Testis (tissue), 2 donors: ENCODE measurements at regions not wholly inside any gene's neighbourhood (a gene's known extent, or its start where the extent isn't known, plus 50 kb on each side); places are given as distances from the start of the nearest gene placed in this dataset.
"Not testable (repeated sequence)": the region's sequence is repeated elsewhere in the genome, so short reads cannot be mapped to it uniquely, and the experiment has no call there.

Experiments used
- DNase-seq: peaks from one replicate; pipeline ENCODE4 v3.0.0-alpha.2; 2019
- H3K27ac ChIP-seq, 2 donors: fragments of 200-600 bp; sonication (generic); one replicate each; pipeline ENCODE4 v1.5.1; 2019
- H3K27me3 ChIP-seq: fragments of 200-600 bp; sonication (generic); one replicate; pipeline ENCODE4 v1.5.1; 2019
- H3K36me3 ChIP-seq: fragments of 200-600 bp; sonication (generic); one replicate; pipeline ENCODE4 v1.5.1; 2017; ENCODE audit warnings: low read depth; ENCODE audit errors: missing control alignments
- H3K4me1 ChIP-seq: fragments of 200-600 bp; sonication (generic); one replicate; pipeline ENCODE4 v1.5.1; 2019
- H3K4me3 ChIP-seq, 2 donors: fragments of 200-600 bp; sonication (generic); one replicate each; pipeline ENCODE4 v1.5.1; 2017 to 2019
- H3K9me3 ChIP-seq: fragments of 200-600 bp; sonication (generic); one replicate; pipeline ENCODE4 v1.5.1; 2017
- POLR2A ChIP-seq: fragments of 450-650 bp; IDR thresholded peaks from one replicate; pipeline ENCODE4 v1.6.1; 2017; ENCODE audit warnings: antibody characterized with exemption, mild to moderate bottlenecking, moderate library complexity
- WGBS, 2 donors: methylation state at CpG; one replicate each; pipeline ENCODE4 v1.1.5; 2018; 5-methylcytosine and 5-hydroxymethylcytosine counted together
- intact Hi-C: fragments of 100-400 bp; cut with DNase I; formaldehyde crosslinking; loops from one replicate; pipeline ENCODE4 v1.15.1; 2023; ENCODE audit warnings: low total_unique reads
- TF ChIP-seq, protein P1 (sequence below), 3 experiments: fragments of 450-650 bp in 2 of 3; fragments of 200-600 bp in 1 of 3; sonication (generic) in 1 of 3; IDR thresholded peaks; one replicate each; pipeline ENCODE4 v1.5.1; 2016 to 2019; ENCODE audit warnings: antibody characterized with exemption in 3 of 3, mild to moderate bottlenecking in 2 of 3, moderate library complexity in 1 of 3

DNA sequence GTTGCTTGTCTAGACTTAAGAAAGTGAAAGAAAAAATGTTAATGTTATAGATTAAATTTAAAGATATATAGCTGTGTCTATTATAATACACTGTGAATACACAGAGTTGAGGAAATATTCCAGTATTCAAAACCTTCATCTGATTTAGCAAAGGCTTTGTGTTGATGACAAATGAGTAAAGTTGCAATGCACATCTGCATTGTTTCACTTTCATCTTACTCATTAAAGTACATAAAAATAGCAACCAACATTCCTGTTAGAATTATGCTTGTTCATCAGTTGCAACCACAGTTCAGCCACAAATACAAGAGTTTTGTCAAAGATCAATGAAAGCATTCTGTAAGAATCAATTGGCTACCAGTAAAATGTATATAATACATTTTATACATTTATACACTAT, 346.4 kb upstream of the SLC7A11 start:
- no peak for TF ChIP-seq POLR2A
- TF ChIP-seq, protein P1, sequence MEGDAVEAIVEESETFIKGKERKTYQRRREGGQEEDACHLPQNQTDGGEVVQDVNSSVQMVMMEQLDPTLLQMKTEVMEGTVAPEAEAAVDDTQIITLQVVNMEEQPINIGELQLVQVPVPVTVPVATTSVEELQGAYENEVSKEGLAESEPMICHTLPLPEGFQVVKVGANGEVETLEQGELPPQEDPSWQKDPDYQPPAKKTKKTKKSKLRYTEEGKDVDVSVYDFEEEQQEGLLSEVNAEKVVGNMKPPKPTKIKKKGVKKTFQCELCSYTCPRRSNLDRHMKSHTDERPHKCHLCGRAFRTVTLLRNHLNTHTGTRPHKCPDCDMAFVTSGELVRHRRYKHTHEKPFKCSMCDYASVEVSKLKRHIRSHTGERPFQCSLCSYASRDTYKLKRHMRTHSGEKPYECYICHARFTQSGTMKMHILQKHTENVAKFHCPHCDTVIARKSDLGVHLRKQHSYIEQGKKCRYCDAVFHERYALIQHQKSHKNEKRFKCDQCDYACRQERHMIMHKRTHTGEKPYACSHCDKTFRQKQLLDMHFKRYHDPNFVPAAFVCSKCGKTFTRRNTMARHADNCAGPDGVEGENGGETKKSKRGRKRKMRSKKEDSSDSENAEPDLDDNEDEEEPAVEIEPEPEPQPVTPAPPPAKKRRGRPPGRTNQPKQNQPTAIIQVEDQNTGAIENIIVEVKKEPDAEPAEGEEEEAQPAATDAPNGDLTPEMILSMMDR (IDR thresholded peaks at IDR 0.05): no peak
- H3K4me3 ChIP-seq: no peak overlapping the region
- no peaks in the 10 kb centered on the region for H3K9me3 ChIP-seq
- H3K36me3 ChIP-seq: no peaks in the 10 kb centered on the region
- no peaks in the 10 kb centered on the region for H3K27me3 ChIP-seq
- no peak for DNase-seq
- intact Hi-C loops: no loop called here
- no peak overlapping the region for H3K27ac ChIP-seq
- no peaks in the 10 kb centered on the region for H3K4me1 ChIP-seq

DNA sequence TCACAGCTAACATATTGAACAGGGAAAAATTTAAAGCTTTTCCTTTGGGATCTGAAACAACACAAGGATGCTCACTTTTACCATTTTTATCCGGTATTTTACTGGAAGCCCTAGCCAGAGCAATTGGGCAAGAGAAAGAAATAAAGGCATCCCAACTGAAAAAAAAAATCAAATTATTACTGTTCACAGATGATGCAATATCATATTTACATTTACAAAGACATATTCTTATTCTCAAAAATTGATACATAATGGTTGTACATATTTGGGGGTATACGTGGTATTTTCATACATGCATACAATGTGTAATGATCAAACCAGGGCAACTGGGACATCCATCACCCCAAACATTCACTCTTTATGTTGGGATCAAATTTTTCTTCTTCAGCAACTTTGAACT, 337.0 kb upstream of the SLC7A11 start:
- Histone ChIP-seq H3K9me3 (no peaks in the 10 kb centered on the region), H3K4me1 (no peaks in the 10 kb centered on the region), H3K4me3 (no peak overlapping the region), H3K27ac (no peak overlapping the region), H3K36me3 (no peaks in the 10 kb centered on the region), H3K27me3 (no peaks in the 10 kb centered on the region)
- intact Hi-C loops: no loop called here
- no peak for DNase-seq
- WGBS, 2 donors: 82 to 97% methylated on average over 2 of the region's 2 CpGs
- no peak for TF ChIP-seq POLR2A
- TF ChIP-seq, protein P1 (IDR thresholded peaks at IDR 0.05): no peak

DNA sequence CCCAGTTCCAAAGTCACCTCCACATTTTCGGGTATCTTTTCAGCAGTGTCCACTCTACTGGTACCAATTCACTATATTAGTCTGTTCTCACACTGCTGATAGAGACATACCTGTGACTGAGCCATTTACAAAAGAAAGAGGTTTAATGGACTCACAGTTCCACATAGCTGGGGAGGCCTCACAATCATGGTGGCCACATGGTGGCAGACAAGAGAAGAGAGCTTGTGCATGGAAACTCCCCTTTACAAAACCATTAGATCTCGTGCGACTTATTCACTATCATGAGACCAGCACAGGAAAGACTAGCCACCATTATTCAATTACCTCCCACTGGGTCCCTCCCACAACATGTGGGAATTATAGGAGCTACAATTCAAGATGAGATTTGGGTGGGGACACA, 335.7 kb upstream of the SLC7A11 start:
- H3K4me1 ChIP-seq, H3K4me3 ChIP-seq, intact Hi-C loops, H3K9me3 ChIP-seq, H3K27ac ChIP-seq, DNase-seq, H3K27me3 ChIP-seq, H3K36me3 ChIP-seq: not testable (repeated sequence)
- WGBS, 2 donors: 94% methylated on average over 3 of the region's 3 CpGs

DNA sequence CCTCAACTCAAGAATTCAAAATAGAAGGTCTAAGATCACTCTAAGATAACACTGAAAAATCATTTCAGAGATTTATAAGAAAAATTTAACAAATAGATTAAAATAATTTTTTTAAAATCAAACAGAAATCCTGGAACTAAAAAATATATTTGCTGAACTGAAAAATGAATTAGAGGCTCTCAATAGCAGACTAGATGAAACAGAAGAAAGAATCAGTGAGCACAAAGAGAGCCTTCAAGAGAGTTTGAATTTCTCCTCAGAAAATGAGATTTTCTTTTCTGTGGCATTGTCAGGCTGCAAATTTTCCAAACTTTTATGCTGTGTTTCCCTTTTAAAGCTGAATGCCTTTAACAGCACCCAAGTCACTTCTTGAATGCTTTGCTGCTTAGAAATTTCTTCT, 335.0 kb upstream of the SLC7A11 start:
- DNase-seq: no peak
- Histone ChIP-seq H3K4me3 (no peak overlapping the region), H3K27me3 (no peaks in the 10 kb centered on the region), H3K36me3 (no peaks in the 10 kb centered on the region), H3K27ac (no peak overlapping the region), H3K4me1 (no peaks in the 10 kb centered on the region), H3K9me3 (no peaks in the 10 kb centered on the region)
- intact Hi-C loops: no loop called here
- TF ChIP-seq, protein P1 (IDR thresholded peaks at IDR 0.05): no peak
- no peak for TF ChIP-seq POLR2A

DNA sequence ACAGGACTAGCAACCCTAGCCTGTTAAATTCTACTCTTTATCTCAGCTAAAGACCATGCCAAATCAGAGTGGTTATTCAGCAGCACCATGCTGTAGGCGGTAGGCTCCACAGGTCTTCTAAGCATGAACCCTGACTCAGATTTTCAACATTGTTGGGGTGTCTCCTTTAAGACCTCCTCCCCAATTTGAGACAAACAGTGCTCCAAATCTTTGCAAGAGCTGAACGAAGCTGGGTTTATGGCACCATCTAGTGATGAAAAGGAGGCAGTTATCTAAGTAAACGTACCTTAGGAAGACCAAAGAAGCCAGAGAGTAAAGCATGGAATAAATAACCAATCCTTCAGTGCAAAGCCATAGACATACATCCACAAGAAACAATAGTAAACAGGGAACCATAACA, 334.5 kb upstream of the SLC7A11 start:
- Histone ChIP-seq H3K4me1 (no peaks in the 10 kb centered on the region), H3K27ac (no peak overlapping the region), H3K36me3 (no peaks in the 10 kb centered on the region), H3K4me3 (no peak overlapping the region), H3K9me3 (no peaks in the 10 kb centered on the region), H3K27me3 (no peaks in the 10 kb centered on the region)
- intact Hi-C loops: no loop called here
- no peak for DNase-seq
- WGBS, 2 donors: 69 to 80% methylated on average over 3 of the region's 3 CpGs
- TF ChIP-seq, protein P1 (IDR thresholded peaks at IDR 0.05): no peak
- no peak for TF ChIP-seq POLR2A
